CD4-positive, alpha-beta T cell treated with Interleukin-1 beta for 1 hour (primary cell): ENCODE measurements at regions not wholly inside any gene's neighbourhood (a gene's known extent, or its start where the extent isn't known, plus 50 kb on each side); places are given as distances from the start of the nearest gene placed in this dataset.
"Not testable (repeated sequence)": the region's sequence is repeated elsewhere in the genome, so short reads cannot be mapped to it uniquely, and the experiment has no call there.

ENCODE experiments used
- DNase-seq, 2 donors: peaks; one replicate each; pipeline ENCODE4 v3.0.0-alpha.2; 2020 to 2022

GRCh38 chr6:11888727-11889126 is 110.1 kb upstream of the ADTRP start:
- no peak for DNase-seq

GRCh38 chr6:11885159-11885558 is 106.6 kb upstream of the ADTRP start:
- no peak for DNase-seq

GRCh38 chr6:11883471-11883870 is 104.9 kb upstream of the ADTRP start:
- DNase-seq = not testable (repeated sequence)

- not testable (repeated sequence) for DNase-seq
Observed at GRCh38 chr6:11880156-11880555, 101.6 kb upstream of the ADTRP start.

GRCh38 chr6:11878735-11879134 is 100.1 kb upstream of the ADTRP start:
- DNase-seq = no peak

- no peak for DNase-seq
Observed at GRCh38 chr6:11878029-11878428, 99.4 kb upstream of the ADTRP start.

GRCh38 chr6:11876934-11877433 is 98.4 kb upstream of the ADTRP start:
- no peak for DNase-seq

GRCh38 chr6:11875325-11876109 is 96.9 kb upstream of the ADTRP start:
- no peak for DNase-seq

GRCh38 chr6:11869672-11870340 is 91.2 kb upstream of the ADTRP start:
- DNase-seq = no peak

- no peak for DNase-seq
Observed at GRCh38 chr6:11868392-11868791, 89.8 kb upstream of the ADTRP start.

GRCh38 chr6:11865680-11866300 is 87.2 kb upstream of the ADTRP start:
- no peak for DNase-seq

GRCh38 chr6:11858439-11858838 is 79.8 kb upstream of the ADTRP start:
- no peak for DNase-seq

- no peak for DNase-seq
Observed at GRCh38 chr6:11855743-11856142, 77.1 kb upstream of the ADTRP start.

- DNase-seq = no peak
Observed at GRCh38 chr6:11854408-11855165, 76.0 kb upstream of the ADTRP start.

GRCh38 chr6:11853678-11854407 is 75.2 kb upstream of the ADTRP start:
- no peak for DNase-seq

- no peak for DNase-seq
Observed at GRCh38 chr6:11852061-11852651, 73.6 kb upstream of the ADTRP start.

GRCh38 chr6:11851387-11851786 is 72.8 kb upstream of the ADTRP start:
- no peak for DNase-seq

GRCh38 chr6:11848852-11849731 is 70.5 kb upstream of the ADTRP start:
- no peak for DNase-seq

- DNase-seq = no peak
Observed at GRCh38 chr6:11848346-11848651, 69.7 kb upstream of the ADTRP start.

- no peak for DNase-seq
Observed at GRCh38 chr6:11847515-11848345, 69.1 kb upstream of the ADTRP start.
